NCI-H2196 (cell line): ENCODE measurements at regions not wholly inside any gene's neighbourhood (a gene's known extent, or its start where the extent isn't known, plus 50 kb on each side); places are given as distances from the start of the nearest gene placed in this dataset.
A peak's percentile ranks its signal among the peaks of the same experiment; 100 is the strongest.

Source experiments
- DNase-seq: peaks from one replicate; lab custom pipeline; 2025; ENCODE audit not compliant: unreplicated experiment; lab: John Stamatoyannopoulos, UW

GRCh38 chr1:17903386-17903785 lies 148.3 kb downstream of the ACTL8 start:
- DNase-seq: peak; percentile 77

GRCh38 chr1:17904290-17904689 lies 149.2 kb downstream of the ACTL8 start:
- DNase-seq: peak; percentile 32

GRCh38 chr1:17907999-17908398 lies 152.9 kb downstream of the ACTL8 start:
- DNase-seq: no peak

GRCh38 chr1:17908945-17909344 lies 153.8 kb downstream of the ACTL8 start:
- DNase-seq: no peak

GRCh38 chr1:17909634-17910033 lies 154.5 kb downstream of the ACTL8 start:
- DNase-seq: peak; percentile 34

GRCh38 chr1:17911791-17912190 lies 156.7 kb downstream of the ACTL8 start:
- DNase-seq: no peak

GRCh38 chr1:17912491-17912890 lies 157.4 kb downstream of the ACTL8 start:
- DNase-seq: no peak

- DNase-seq: no peak
These were observed 158.4 kb downstream of the ACTL8 start for GRCh38 chr1:17913326-17914115.

- no peak for DNase-seq
These were observed 159.0 kb downstream of the ACTL8 start for GRCh38 chr1:17914131-17914530.

- DNase-seq: no peak
These were observed 159.9 kb downstream of the ACTL8 start for GRCh38 chr1:17914987-17915386.

- no peak for DNase-seq
These were observed 160.5 kb downstream of the ACTL8 start for GRCh38 chr1:17915511-17916197.

GRCh38 chr1:17916702-17917101 lies 161.6 kb downstream of the ACTL8 start:
- no peak for DNase-seq

- peak; percentile 57 for DNase-seq
These were observed 164.6 kb downstream of the ACTL8 start for GRCh38 chr1:17919525-17920439.

- DNase-seq: no peak
These were observed 165.9 kb downstream of the ACTL8 start for GRCh38 chr1:17920881-17921640.

GRCh38 chr1:17922833-17923232 lies 167.7 kb downstream of the ACTL8 start:
- peak; percentile 72 for DNase-seq

- DNase-seq: peak; percentile 60
These were observed 168.5 kb downstream of the ACTL8 start for GRCh38 chr1:17923666-17924065.

GRCh38 chr1:17924578-17924977 lies 169.4 kb downstream of the ACTL8 start:
- peak; percentile 19 for DNase-seq

GRCh38 chr1:17925290-17926237 lies 170.4 kb downstream of the ACTL8 start:
- no peak for DNase-seq

- no peak for DNase-seq
These were observed 171.8 kb downstream of the ACTL8 start for GRCh38 chr1:17926906-17927305.

GRCh38 chr1:17927952-17928351 lies 172.8 kb downstream of the ACTL8 start:
- DNase-seq: no peak
